NCI-H2081 (cell line): ENCODE measurements at regions not wholly inside any gene's neighbourhood (a gene's known extent, or its start where the extent isn't known, plus 50 kb on each side); places are given as distances from the start of the nearest gene placed in this dataset.
"Not testable (repeated sequence)": the region's sequence is repeated elsewhere in the genome, so short reads cannot be mapped to it uniquely, and the experiment has no call there.

Source experiments
- DNase-seq, 2 experiments: peaks; one replicate each; lab custom pipeline; 2025; lab: John Stamatoyannopoulos, UW

DNA sequence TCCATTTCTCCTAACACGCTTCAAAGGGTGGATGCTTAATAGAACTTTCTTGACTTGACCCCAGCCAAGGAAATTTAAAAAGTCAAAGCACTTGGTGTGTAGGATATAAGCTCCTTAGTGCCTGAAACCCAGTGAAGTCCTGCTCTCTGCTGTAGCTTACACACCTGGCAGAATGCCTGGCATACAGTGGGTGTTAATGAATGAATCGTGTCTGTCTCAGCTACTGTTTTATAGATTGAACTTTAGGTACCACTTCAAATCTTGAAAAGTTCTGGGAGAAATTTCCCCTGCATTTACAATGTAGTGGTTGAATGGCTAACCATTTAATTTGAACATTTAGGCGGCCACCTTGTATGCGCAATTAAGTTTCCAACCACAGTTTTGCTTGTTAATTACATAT lies 70.5 kb upstream of the ZNF217 start:
- DNase-seq: no peak

DNA sequence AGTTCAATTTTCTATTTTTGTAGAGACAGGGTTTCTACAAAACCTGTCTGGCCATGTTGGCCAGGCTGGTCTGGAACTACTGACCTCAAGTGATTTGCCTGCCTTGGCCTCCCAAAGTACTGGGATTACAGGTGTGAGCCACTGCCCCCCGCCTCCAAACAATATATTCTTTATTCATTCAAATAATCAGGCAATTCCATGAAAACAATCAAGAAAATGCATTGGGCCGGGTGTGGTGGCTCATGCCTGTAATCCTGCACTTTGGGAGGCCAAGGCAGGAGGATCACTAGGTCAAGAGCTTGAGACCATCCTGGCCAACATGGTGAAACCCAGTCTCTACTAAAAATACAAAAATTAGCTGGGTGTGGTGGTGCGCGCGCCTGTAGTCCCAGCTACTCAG lies 69.9 kb upstream of the ZNF217 start:
- DNase-seq: not testable (repeated sequence)

DNA sequence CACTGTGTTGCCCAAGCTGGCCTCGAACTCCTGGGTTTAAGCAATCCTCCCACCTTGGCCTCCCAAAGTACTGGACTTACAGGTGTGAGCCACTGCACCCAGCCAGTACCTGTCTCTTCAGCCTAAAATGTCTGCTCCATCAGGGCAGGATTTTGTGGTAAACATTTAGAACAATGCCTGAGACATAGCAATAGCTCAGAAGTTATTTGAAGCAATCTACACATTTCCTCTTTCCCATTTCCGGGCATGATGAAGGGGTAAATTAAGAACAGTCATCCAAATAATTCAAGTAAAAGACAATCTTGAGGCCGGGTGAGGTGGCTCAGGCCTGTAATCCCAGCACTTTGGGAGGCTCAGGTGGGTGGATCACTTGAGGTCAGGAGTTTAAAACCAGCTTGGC lies 69.0 kb upstream of the ZNF217 start:
- DNase-seq: no peak

DNA sequence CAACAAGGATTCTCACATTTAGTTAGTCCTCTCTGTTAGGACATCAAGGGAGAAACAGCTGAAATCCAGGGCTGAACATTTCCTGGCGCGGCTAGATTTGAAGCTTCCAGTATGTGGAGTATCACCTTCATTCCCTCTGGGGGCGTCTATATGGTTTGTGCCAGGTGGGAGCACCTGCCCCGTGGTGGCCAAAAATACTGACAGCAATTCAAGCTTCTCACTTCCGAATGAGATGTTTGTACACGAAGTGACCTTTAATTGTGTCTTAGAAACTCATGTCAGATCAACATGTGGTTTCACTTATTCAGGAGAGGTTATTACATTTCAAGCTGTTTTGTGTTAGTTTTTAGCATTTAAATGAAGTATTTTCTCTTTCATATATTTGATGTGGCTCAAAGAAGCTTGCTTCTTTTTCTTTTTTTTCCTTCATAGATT lies 67.3 kb upstream of the ZNF217 start:
- DNase-seq: no peak

DNA sequence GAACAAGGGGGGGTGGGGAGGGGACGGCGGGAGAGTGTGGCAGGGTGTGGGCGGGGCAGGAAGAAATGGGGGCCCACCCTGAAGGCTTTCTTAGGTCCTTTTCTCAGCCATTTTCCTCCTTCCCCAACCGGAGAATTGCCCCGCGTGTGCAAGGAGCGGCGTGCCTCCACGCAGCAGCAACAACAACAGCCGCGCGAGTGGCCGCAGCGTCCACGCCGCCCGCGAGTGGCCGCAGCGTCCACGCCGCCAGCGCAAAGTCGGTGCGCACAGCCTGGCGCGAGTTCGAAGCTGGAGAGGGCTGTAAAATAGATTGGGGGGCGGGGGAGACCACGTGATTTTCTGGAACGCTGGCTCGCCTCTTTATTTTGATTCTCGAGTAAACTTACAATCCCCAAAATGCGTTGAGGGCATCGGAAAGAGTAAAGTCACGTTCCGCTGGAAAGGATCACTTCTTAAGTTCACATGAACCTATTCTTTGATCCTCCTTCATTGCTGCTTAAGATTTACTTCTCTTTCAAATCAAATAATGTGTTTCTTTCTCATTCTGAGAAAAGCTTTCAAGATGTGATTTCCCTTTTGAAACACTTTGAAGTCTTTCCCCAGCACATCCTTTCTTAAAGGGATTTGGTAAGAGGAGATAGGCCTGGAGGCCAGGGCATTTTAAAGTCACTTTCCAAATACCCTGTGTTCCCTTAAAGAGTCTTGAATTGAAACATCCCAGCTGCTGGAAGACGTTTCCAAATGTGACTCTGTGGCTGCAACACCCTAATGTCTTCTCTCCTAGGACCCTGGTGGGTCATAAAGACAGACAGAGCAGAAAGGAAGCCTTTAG lies 66.7 kb upstream of the ZNF217 start:
- no peak for DNase-seq

DNA sequence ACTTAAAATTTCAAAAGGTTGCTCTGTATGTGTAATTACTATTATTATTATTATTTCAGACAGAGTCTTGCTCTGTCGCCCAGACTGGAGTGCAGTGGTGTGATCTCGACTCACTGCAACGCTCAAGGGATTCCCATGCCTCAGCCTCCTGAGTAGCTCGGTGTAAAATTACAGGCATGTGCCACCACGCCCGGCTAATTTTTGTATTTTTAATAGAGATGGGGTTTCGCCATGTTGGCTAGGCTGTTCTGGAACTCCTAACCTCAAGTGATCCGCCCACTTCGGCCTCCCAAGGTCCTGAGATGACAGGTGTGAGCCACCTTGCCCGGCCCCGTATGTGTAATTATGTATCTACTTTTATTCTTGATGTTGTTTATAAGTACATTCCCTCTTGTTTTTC lies 65.3 kb upstream of the ZNF217 start:
- DNase-seq: no peak

DNA sequence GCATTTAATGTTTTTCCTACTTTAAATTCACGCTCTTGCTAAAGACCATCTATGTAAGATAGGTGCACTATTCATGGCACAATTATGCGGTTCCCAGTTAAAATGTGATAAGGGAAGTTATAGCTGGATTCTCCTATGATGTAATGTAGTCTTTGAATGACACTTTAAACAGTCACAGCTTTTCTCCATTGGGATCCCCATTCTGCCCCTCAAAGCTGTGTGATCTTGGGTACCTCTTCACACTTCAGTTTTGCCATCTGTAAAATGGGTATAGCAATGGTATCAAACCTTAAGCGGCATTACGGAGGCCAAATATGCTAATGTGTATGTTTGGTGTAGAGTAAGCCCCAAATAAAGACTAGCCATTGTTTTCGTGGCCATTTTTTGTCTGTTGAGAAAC lies 64.7 kb upstream of the ZNF217 start:
- DNase-seq: no peak

DNA sequence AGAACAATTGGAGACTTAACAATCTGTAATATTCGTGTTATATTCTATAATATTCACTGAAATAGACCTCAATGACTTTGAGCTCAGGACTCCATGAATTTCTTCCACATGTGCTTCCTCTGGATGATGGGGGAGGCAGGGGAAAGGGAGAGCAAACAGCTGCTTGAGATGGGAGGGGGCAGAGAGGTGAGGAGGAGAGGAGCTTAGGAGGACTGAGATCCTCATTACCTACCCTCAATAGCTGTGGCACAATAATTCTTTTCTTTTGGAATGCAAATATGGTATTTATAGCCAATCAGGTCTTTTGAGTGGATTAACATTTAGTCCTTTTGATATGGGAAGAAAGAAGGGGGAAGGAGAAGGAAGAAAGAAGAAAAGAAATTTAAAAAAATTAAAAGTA lies 64.1 kb upstream of the ZNF217 start:
- DNase-seq: no peak

DNA sequence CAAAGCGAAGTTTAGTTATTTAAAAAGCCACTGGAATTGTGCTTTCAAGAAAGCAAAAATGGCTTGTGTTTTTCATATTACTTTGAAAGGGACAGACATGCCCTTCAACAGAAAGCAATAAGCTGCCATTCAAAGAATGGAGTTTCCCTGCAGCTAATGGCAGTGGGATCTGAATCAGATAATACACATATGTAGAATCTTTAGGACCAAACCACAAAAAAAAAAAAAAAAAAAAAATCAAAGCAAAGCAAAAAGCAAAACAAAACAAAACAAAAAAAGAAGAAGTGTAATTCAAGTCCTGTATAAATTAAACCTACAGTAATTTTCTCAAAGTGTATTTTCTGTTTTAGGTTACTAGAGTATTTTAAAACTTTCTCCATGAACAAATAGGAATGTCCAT lies 63.6 kb upstream of the ZNF217 start:
- no peak for DNase-seq

DNA sequence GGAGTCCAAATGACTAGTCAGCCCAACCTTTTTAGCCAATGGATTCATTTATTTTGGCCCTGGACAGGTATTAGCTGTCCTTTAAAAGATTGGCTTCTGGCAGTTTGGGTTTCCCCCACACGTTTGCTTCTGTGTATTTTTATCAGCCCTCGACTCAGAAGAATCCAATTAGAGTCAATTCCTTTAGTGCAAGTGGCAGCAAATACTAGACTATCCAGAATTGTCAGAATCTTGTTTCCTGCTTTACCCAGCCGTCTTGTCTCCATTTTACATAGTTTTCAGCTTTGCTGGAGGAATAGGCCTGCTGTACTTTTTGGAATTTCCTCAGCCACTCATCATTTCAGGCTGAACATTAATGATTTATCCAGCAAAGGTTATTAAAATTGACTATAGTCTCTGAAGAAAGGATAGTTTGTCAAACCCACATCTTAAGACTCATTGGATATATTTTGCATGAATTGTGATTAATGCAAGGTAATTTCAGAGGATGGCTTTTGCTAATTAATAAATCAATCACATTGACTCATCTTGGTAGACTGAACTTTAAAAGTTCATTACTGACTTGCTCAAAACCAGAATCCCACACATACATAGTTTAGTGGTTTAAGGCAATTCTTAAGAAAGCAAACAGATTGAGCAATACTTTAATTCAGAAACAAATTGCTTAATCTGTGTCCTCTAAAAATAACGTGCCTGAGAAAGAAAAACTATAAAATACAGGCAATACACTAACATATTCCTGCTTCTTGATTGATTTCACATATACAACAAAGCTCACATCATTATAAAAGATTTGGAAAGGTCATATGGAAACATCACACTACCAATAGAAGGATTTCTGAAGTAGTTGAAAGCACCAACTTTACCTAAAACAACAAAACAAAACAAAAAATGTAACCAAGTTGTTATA lies 62.9 kb upstream of the ZNF217 start:
- no peak for DNase-seq

DNA sequence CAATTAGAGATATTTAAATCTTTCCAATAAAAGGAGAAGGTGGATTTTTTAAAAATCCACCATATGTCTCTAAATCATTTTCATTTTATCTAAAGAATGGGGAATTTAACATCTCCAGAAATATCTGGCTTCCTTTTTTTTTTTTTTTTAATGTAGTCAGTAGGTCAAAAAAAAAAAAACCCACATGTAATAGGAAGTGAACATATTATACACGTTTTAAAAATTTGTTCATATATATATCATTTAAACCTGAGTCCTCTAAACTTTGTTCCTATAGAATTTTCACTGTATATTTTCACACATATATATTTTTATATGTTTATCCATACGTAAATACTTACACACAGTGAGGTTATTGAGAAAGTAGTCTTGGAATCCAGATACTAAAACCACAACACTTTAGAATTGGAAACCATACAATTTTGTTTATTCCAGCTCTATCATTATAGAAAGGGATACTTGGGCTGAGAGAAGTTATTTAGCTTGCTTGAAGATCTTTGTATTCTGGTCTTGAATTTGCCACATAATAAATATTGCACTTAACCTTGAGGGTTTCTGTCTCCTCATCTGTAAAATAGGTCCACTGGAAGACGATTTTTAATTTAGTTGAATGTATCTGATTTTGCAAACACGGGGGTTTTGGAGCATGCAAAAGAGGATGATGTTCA lies 62.1 kb upstream of the ZNF217 start:
- DNase-seq: no peak

DNA sequence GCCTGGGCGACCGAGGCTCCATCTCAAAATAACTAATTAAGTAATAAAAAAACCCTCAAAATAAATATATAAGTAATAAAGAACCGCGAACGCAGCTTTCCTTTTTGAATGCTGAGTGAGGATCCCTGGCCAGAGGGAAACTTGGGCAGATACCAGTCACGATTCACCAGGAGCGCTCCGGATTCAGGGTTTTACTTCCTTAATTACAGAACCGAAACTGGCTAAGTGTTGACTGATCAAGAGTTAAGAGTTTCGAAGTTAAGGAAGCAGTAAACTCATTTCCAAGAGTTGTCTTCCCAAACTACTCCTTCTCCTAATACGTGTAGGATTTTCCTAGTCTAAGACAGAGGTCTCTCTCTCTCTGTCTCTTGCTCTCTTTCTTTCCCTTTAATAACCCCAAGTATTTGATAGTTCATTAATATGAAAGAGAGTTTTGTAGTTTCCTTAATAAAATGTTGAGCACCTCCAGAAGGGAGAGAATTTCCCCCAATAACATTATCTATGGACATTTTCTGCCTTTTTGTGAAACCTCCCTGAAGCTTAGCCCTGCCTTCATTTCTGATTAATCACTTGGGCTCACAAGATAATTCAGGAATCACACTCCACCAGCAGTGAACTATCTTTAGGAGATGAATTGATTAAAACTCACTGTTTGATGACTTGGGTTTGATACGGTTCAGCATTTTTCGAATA lies 61.4 kb upstream of the ZNF217 start:
- no peak for DNase-seq

DNA sequence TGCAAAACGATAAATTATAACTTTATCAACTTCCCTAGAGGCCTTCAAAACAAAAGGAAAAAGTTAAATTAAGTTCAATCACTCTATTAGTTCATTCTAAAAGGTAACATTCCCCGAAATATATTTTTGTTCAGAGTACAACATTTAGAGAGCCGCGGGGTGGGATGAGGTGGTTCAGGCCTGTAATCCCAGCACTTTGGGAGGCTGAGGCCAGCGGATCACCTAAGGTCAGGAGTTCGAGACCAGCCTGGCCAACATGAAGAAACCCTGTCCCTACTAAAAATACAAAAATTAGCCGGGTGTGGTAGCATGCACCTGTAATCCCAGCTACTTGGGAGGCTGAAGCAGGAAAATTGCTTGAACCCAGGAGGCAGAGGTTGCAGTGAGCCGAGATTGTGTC lies 60.9 kb upstream of the ZNF217 start:
- not testable (repeated sequence) for DNase-seq

DNA sequence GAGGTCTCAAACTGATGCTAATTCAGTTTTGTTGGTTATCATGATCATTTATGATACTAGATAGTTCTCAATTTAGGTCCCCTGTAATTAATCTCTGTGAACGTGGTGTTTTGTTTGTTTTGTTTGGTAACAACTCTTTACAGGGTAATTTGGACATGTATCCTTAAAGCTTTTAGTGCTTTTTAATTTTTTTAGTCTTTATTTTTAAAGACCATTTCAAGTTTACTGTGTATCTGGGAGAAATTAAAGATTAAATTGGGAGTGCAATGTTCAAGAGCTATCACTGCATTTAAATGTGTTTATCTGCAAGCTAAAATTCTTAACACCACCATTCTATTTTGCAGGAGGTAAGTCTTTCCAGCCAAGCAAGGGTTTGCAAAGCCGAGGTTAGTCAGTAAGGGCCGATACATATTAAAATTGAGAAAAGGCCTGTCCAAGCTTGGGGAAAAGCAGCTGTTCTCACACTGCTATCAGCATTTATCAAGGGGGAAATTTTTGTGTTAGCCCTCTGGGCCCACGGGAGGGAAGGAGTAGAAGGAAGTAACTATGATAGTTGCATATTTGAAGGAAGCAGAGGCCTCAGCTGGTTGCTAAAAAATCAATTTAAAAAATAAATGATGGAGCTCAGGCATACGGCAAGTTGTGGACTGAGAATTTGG lies 59.3 kb upstream of the ZNF217 start:
- DNase-seq: no peak

DNA sequence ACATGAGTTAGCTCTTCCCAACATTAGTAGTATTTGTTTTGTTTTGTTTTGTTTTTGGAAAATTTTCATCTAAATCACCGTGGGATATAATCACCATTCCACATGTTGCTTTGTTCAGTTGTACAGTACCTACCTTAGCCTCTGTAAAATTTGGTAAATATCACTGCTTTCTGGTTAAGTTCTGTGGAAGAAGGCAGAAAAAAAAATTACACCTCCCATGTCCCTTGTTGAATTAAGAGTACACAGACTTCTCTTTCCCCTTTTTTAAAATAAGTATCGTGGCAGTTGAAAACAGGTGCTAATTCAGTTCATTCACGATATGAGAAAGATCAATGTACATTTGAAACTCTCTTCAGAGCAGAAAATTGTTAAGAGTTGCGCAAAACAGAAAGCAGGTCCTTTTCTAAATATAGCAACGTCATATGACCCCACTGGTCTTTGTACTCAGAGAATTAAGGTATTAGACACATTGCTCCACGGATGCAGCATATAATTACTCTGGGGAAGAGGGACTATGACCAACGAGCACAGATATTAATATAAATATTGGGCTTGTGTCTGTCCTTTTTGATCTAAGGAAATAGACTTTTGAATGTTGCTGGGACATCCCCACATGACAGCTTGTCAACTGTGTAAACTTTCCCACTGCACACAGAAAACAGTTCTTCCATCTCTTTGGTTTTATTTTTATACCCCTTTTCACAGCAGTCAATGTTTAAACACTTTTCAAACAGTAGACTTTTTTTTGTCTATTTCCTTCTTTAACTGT lies 58.6 kb upstream of the ZNF217 start:
- peak in 1 of 2 experiments; percentile 0 for DNase-seq

DNA sequence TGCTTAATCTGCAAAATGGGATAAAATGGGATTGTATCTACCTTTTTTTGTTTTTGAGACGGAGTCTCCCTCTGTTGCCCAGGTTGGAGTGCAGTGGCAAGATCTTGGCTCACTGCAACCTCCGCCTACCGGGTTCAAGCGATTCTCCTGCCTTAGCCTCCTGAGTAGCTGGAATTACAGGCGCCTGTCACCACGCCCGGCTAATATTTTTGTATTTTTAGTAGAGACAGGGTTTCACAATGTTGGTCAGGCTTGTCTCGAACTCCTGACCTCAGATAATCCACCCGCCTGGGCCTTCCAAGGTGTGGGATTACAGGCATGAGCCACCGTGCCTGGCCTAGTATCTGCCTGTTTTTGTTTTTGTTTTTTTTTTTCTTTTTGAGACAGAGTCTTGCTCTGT lies 55.9 kb upstream of the ZNF217 start:
- DNase-seq: not testable (repeated sequence)

DNA sequence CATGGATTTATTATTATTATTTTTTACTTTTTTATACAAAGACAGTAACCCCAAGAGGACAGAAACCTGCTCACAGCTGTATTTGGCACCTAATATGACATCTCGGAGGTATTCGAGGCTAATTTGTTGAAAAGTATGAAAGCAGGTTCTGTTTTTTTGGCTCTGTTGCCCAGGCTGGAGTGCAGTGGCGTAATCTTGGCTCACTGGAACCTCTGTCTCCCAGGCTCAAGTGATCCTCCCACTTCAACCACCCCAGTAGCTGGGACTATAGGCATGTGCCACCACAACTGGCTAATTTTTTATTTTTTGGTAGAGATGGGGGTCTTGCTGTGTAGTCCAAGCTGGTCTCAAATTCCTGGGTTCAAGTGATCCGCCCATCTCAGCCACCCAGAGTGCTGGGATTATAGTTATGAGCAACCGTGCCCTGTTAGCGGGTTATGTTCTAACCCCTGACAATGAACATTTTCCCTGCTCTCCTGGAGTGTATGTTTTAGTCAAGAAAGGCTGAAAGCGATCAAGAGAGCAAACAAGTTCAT lies 53.7 kb upstream of the ZNF217 start:
- no peak for DNase-seq

DNA sequence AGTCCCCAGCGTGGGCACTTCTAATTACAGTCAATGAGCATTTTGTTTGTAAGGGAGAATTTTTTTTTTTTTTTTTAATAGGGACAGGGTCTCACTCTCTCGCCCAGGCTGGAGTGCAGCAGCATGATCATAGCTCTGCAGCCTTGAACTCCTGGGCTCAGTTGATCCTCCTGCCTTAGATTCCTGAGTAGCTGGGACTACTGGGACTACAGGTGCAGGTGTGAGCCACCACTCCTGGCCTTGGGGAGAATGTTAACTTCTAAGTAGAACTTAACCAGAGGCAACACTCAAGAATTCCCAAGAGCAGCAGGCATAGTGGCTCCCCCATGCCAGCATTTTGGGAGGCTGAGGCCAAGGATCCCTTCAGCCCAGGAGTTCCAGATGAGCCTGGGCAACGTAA lies 52.9 kb upstream of the ZNF217 start:
- DNase-seq: no peak

DNA sequence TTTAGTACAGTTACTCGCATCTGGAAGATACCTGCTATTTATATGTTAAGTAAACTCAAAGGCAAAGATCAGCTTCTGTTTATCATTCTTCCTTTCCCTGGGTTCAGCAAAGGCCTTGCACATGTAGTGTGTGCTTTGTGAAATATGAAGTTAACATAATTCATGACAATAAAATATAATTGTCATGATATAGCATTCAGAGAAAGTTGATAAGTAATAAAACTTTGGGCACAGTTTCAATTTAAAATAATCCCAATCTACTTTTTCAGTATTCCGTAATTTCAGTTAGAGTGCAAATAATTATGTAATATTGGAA lies 51.9 kb upstream of the ZNF217 start:
- DNase-seq: no peak

DNA sequence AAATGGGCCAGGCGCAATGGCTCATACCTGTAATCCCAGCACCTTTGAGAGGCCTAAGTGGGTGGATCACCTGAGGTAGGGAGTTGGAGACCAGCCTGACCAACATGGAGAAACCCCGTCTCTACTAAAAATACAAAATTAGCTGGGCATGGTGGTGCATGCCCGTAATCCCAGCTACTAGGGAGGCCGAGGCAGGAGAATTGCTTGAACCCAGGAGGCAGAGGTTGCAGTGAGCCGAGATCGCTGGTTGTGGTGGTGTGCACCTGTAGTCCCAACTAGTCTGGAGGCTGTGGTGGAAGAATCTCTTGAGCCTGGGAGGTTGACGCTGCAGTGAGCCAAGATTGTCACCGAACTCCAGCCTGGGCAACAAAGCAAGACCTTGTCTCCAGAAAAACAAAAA lies 50.5 kb upstream of the ZNF217 start:
- not testable (repeated sequence) for DNase-seq
